A549 (cell line): ENCODE measurements at regions not wholly inside any gene's neighbourhood (a gene's known extent, or its start where the extent isn't known, plus 50 kb on each side); places are given as distances from the start of the nearest gene placed in this dataset.

ENCODE experiments used
- CHD2 ChIP-seq: fragments of 150-350 bp; IDR thresholded peaks from 2 replicates; pipeline ENCODE4 v1.6.1; 2014; ENCODE audit warnings: low read length; ENCODE audit not compliant: partially characterized antibody
- E2F6 ChIP-seq: IDR thresholded peaks from 2 replicates; pipeline ENCODE4 v1.6.1; 2012; ENCODE audit warnings: low read depth, borderline replicate concordance
- ELK1 ChIP-seq: fragments of 150-350 bp; IDR thresholded peaks from 2 replicates; pipeline ENCODE4 v1.6.1; 2014; ENCODE audit warnings: low read depth, mild to moderate bottlenecking, low read length
- HDAC2 ChIP-seq: fragments of 200-600 bp; sonication (generic); IDR thresholded peaks from 2 replicates; pipeline ENCODE4 v1.6.1; 2016
- JUNB ChIP-seq: fragments of >200 bp; sonication (Bioruptor Twin); formaldehyde crosslinking; IDR thresholded peaks from 2 replicates; pipeline ENCODE4 v1.6.1; 2016
- MAFK ChIP-seq: fragments of 450-650 bp; IDR thresholded peaks from 2 replicates; pipeline ENCODE4 v1.6.1; 2014; ENCODE audit not compliant: partially characterized antibody
- MAX ChIP-seq: IDR thresholded peaks from 2 replicates; pipeline ENCODE4 v1.6.1; 2012
- MAZ ChIP-seq: fragments of 150-350 bp; IDR thresholded peaks from 2 replicates; pipeline ENCODE4 v1.6.1; 2014; ENCODE audit warnings: antibody characterized with exemption, low read depth, low read length, borderline replicate concordance
- PBX3 ChIP-seq: IDR thresholded peaks from 2 replicates; pipeline ENCODE4 v1.6.1; 2012
- POLR2A ChIP-seq: IDR thresholded peaks from 2 replicates; pipeline ENCODE4 v1.6.1; 2012; ENCODE audit warnings: mild to moderate bottlenecking, low read length
- SMC3 ChIP-seq: fragments of >200 bp; sonication (Bioruptor Twin); formaldehyde crosslinking; IDR thresholded peaks from 3 replicates; pipeline ENCODE4 v1.6.1; 2018; ENCODE audit warnings: inconsistent platforms
- TF ChIP-seq, protein P1 (sequence below): fragments of 450-650 bp; IDR thresholded peaks from 2 replicates; pipeline ENCODE4 v1.6.1; 2014; ENCODE audit warnings: antibody characterized with exemption
- TF ChIP-seq, protein P2 (sequence below): fragments of >200 bp; sonication (Bioruptor Twin); formaldehyde crosslinking; IDR thresholded peaks from 3 replicates; pipeline ENCODE4 v1.5.1; 2016

DNA sequence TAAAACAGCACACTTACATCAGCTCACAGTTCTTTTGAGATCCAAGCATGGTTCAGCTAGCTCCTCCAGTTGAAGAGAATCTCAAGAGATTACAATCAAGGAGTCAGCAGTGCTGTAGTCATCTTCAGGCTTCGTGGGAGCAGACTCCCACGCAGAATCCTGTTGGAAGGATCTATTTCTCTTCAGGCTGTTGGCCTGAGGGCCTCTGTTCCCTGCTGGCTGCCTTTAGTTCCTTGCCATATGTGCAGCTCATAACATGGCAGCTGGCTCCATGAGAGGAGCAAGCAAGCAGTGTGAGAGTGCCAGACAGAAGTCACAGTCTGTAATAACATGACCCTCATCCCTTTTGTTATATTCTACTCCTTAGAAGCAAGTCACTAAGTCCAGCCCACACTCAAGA is 168.6 kb downstream of the COX18 start:
- TF ChIP-seq MAFK, result no peak
- TF ChIP-seq, protein P1, sequence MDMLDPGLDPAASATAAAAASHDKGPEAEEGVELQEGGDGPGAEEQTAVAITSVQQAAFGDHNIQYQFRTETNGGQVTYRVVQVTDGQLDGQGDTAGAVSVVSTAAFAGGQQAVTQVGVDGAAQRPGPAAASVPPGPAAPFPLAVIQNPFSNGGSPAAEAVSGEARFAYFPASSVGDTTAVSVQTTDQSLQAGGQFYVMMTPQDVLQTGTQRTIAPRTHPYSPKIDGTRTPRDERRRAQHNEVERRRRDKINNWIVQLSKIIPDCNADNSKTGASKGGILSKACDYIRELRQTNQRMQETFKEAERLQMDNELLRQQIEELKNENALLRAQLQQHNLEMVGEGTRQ, result no peak
- no peak for TF ChIP-seq PBX3
- TF ChIP-seq MAX, result no peak
- TF ChIP-seq SMC3, result no peak
- no peak for TF ChIP-seq E2F6
- TF ChIP-seq POLR2A, result no peak
- TF ChIP-seq MAZ, result no peak
- TF ChIP-seq, protein P2, sequence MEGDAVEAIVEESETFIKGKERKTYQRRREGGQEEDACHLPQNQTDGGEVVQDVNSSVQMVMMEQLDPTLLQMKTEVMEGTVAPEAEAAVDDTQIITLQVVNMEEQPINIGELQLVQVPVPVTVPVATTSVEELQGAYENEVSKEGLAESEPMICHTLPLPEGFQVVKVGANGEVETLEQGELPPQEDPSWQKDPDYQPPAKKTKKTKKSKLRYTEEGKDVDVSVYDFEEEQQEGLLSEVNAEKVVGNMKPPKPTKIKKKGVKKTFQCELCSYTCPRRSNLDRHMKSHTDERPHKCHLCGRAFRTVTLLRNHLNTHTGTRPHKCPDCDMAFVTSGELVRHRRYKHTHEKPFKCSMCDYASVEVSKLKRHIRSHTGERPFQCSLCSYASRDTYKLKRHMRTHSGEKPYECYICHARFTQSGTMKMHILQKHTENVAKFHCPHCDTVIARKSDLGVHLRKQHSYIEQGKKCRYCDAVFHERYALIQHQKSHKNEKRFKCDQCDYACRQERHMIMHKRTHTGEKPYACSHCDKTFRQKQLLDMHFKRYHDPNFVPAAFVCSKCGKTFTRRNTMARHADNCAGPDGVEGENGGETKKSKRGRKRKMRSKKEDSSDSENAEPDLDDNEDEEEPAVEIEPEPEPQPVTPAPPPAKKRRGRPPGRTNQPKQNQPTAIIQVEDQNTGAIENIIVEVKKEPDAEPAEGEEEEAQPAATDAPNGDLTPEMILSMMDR, result no peak
- TF ChIP-seq HDAC2, result no peak
- TF ChIP-seq JUNB, result no peak
- TF ChIP-seq CHD2, result no peak
- no peak for TF ChIP-seq ELK1
